ENCODE measurements at regions not wholly inside any gene's neighbourhood (a gene's known extent, or its start where the extent isn't known, plus 50 kb on each side); places are given as distances from the start of the nearest gene placed in this dataset.

DNA sequence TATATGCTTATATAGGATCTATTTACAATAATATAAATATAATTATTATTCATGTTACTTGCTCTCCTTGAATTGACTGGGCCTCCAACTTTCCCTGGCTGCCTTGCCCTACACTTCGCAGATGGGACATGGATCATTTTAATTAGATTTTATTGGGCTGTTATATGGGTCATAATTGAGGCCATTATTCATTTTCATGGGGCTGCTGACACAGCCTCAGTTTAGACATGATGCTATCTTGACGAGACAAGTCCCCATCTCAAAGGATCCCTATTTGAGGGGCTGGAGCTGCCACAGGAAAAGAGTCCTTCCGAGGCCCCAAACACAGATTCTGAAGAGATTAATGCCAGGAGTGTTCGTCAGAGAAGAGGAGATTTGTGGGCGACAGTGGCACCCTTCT lies 170.4 kb downstream of the DHX35 start:
- ChIA-PET CTCF (no interaction called here), POLR2A (no interaction called here)

DNA sequence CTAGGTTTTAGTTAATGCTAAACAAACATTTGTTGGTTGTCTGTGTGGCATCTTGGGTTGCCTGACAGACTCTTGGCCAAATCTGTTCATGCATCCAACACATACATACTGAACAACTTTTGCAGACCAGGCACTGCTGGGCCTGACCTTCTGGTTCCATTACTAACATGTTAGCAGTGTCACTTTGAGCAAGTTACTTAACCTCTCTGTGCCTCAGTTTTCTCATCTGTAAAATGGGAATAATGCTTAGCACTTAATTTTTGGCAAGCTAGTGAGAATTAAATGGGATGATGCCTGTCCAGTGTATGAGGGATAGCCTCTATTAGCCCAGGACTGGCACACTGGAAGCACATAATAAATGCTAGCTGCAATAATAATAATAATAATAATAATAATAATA lies 169.9 kb downstream of the DHX35 start:
- CTCF ChIA-PET, result no interaction called here
- POLR2A ChIA-PET, result no interaction called here

DNA sequence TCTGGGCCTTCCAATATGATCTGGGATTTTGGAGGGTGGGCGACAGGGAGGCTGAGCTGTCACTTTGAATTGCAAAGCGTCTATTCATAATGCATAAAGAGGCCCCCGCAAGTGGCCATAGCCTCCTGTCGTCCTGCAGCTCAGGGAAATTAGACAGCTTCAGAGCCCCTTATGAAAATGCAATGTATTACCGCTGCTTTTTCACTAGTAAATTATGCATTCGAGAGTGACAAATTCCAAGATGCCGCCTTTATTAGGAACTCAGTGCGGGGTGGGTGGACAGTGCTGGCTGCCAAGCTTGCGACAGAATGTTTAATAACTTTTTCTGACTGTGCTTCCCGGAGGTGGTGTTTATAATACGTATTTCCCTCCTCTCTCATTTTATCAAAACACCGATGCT lies 168.5 kb downstream of the DHX35 start:
- POLR2A ChIA-PET, result no interaction called here
- CTCF ChIA-PET, result no interaction called here

DNA sequence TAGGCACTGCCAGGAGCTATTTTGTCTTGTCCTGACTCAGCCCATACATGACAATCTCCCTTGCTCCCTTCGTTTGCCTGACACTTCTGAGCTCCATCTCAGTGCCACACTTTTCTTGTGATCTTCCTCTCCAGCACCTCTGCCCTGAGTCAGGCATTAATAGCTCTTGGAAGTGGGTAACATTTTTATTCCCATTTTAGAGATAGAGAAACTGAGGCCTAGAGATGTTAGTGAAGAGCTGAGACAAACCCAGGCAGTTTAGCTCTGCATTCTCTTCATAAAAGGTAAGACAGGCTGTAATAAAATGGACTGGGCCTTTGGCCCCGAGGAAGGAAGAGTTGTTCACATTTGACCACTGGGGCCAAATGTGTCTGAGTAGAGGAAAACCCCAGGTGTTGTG lies 167.4 kb downstream of the DHX35 start:
- ChIA-PET CTCF (no interaction called here), POLR2A (no interaction called here)

DNA sequence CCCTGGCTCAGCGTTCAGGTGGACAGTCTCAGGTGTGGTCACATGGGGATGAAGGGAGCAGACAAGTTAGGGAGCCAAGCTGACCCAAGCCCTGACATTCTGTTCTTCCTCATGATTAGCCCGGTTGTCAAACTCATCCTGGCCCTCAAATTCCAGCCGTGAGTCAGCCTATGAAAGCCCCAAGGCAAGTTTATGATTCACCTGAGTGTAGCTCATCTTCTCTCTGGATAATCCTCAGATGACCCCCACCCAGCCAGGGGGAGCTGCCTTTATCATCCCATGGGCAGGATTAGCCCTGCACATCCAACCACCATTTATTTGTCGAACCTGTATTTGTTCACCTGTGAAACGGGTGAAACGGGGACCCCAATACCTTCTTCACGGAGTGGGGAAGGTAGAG lies 161.9 kb downstream of the DHX35 start:
- ChIA-PET CTCF (interaction anchor here (1.5 kb wide), 1 partner anchor 16 kb away, joined by 3 read pairs; no protein-coding TSS in a partner anchor), POLR2A (no interaction called here)

DNA sequence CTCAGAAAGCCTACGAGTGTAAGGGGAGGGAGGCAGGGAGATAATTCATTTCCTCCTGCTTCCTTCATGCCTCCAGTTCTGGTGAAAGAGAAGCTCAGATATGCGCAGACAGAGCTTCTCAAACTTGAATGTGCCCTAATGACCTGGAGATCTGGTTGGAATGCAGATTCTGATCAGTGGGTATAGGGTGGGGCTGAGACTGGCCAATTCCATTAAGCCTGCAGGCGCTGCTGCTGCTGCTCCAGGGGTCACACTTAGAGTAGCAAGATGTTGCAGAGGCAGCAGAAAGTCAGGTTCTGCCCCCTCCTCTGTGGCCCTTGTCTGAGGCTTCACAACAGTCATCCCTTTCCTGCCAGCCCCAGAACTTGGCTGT lies 161.0 kb downstream of the DHX35 start:
- ChIA-PET CTCF (interaction anchor here (1.5 kb wide), 1 partner anchor 15 kb away, joined by 3 read pairs; no protein-coding TSS in a partner anchor), POLR2A (no interaction called here)

DNA sequence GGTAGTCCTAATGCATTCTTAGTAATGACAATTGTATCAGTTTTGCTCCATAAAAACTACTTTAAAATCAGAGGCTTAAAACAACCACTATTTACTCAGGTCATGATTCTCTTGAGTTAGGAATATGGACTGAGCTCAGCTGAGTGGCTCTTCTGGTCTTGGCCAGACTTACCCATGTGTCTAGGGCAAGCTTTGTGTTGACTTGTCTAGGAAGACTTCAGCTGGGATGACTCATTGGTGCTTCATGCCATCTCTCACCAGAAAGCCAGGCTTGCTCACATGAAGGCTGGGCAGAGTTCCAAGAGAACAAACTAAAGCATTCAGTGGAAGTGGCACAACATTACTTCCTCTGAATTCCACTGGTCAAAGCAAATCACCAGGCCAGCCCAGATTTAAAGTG lies 155.3 kb downstream of the DHX35 start:
- POLR2A ChIA-PET, result no interaction called here

DNA sequence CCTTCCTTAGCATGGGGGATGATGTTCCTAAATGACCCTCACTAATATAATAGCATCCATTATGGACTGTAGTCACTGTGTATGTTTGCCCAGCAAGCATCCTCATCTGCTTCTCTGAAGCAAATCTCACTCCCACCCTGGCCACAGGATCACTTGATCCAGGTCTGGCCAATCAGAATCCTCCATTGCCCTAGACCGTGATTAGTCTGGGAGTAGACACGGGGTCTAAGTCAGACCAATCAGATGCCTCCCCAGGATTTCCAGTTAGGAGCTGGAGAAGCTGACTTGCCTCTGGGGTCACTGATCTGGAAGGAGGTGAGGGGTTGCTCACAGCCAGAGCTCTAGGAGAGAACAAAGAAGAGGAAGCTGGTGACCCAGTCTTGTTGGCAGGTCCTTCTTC lies 153.9 kb downstream of the DHX35 start:
- POLR2A ChIA-PET, result no interaction called here
- CTCF ChIA-PET, result no interaction called here

More for the DNA sequence above, 155.3 kb downstream of the DHX35 start:
- CTCF ChIA-PET, result interaction anchor here (0.7 kb wide), 1 partner anchor 19 kb away, joined by 4 read pairs; no protein-coding TSS in a partner anchor

DNA sequence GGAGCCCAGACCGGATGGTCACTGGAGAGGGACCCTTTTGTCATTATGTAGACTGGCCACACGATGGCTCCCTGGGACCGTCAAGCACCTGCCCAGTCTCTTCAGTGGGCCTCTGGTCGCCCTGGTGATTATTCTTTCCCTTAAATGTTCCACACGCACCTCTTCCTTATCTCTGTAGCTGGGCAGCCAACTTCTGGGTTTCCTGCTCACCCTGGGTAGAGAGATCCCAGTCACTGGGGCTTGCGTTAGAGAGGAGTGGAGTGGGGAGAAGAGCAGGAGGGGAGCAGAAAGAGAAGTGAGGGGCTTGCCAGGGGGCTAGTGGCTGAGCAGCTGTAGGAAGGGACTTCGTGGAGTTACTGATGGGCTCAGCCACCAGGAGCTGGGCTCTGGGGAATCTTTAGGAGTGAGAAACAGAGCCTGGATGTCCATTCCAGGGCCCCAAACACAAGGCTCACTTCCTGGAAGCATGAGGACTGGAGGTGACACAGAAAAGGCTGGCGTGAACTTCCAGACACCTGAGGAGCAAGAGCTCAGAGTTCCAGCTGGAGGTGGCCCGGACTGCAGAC lies 150.1 kb downstream of the DHX35 start:
- POLR2A ChIA-PET, result no interaction called here

DNA sequence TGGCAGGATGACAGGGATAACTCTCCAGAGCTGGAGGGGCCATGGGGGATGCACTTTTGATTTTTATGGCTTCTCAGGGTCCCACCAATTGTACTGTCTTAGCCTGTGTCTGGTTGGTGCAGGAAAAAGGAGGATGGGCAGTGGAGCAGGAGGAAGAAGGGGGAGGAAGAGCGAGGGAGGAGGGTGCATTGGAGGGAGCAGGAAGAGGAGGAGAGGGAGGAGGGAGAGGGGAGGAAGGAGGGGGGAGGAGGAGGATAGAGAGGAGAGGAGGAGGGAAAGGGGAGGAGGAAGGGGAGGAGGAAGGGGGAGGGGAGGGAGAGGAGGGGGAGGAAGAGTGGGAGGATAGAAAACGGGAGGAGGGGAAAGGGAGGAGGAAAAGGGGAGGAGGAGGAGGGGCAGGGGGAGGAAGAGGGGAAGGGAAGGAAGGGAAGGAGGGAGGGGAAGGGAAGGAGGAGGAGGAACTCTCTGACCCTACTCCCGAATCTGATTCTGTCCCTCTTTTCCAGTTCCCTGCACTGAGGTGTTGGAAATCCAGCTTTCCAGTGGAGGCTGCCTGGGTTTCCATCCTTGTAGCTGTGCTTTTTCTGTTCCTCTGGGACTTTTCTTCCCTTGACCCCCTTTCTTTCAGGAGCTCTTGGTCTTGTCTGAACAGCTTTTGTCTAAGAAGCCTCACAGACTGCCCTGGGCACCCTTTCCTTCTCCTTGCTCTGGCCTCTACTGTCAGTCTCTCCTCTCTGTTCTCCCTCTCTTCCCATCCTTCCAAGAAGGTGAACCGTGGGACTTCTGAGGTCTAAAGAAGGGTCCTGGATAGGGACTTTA lies 149.4 kb downstream of the DHX35 start:
- CTCF ChIA-PET, result no interaction called here
- POLR2A ChIA-PET, result no interaction called here

More for the DNA sequence above, 150.1 kb downstream of the DHX35 start:
- CTCF ChIA-PET, result no interaction called here

DNA sequence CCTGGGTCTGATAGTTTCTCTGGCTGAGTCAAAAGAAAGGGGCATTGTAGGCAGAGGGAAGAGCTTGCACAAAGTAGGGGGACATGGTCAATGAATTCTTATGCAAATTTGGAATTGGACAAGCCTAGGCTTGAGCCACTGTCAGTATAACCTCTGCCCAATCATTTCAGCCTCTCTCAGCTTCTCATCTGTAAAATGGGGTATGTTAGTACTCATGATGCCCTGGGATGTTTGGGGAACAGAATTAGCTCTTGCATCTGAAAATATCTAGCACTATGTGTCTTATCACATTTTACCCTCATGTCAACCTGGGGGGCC lies 148.6 kb downstream of the DHX35 start:
- POLR2A ChIA-PET, result no interaction called here
- CTCF ChIA-PET, result no interaction called here

DNA sequence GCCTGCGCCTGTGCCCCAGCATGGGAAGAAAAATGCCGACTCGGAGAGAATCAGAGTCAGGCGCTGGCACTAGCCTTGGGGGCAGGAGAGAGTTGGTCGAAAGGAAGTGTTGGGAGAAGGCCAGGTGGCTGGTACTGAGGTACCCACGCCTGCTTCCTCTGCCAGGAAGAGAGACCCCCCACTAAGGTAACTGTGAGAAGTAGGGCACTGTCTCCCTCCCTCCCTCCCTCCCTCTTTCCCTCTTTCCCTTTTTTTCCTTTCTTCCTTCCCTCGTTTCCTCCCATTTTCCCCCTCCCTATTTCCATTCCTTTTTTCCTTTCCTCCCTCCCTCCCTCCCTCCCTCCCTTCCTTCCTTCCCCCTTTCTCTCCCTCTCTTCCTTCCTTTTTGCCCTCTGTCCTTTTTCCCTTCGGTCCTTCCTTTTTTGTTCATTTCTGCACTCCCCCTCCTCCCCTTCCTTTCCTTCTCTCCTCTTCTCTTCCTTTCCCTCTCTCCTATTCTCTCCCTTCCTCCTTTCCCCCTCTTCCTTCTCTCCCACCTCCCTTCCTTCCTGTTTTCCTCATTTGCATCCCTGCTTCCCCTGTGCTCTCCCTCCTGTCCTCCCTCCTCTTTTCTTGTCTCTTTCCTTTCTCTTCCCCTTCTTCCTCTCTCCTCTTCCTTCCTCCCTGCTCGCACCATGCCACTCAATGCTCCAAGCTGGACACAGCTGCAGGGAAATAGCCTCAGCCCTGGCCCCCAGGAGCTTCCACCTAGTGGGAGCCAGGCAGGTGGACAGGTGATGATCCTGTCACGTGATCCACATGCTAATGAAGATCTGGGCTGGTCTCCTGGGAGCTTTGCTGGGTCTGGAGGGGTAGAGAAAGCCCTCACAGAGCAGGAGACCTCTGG lies 148.0 kb downstream of the DHX35 start:
- POLR2A ChIA-PET, result no interaction called here
- CTCF ChIA-PET, result no interaction called here

DNA sequence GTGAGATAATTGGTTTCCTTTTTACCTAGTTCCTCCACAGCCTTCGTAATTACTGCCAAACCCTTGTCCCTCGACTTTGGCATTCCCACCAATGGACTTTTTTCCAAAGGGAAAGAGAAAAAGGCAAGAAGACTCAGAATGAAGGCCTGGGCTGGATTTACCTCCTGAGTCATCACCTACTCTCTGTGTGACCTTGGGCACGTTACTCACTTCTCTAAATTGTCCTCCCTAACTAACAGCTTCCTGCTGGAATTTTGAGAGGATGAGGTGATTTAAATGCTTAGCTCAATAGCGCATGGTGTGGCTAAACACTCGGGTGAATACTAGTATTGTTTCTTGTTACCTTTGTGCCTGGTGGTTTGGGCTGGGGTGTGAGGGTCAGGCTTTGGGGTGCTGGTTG lies 146.6 kb downstream of the DHX35 start:
- ChIA-PET CTCF (no interaction called here), POLR2A (no interaction called here)

DNA sequence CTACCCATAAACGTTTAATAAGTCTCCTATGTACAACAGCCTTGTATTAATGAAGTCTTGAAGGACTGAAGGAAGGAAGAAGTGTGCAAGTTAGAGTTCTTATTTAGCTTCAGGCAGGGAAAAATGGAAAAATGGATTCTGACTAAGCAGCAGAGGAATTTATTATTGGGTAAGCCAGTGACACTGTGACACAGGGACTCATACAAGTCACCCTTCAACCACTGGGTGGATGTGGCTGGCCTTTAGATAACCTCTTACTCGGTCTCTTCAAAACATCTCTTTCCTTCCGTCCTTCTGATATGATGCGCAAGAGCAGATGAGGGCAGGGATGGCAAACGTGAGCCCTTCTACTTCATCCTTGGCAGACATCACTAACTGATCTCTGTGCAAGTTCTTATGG lies 145.6 kb downstream of the DHX35 start:
- ChIA-PET CTCF (interaction anchor here (1.0 kb wide), 1 partner anchor 15 kb away, joined by 3 read pairs; no protein-coding TSS in a partner anchor), POLR2A (no interaction called here)

DNA sequence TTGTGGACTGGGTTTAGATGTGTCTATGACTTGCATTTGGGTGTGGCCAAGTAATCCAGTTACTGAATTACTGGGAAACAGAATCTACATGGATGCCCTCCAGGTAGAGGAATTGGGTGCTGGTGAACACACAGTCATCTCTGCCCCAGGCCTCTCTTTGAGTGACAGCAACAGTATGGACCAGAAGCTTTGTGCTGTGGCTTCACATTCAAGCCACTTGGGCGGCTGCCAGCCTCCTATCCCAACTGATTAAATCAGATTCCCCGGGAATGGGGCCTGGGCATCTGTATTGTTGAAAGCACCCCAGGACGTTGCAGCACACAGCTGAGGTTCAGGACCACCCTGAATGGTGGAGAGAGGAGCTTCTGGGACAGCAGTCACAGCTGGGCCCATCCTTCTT lies 144.6 kb downstream of the DHX35 start:
- POLR2A ChIA-PET, result no interaction called here
- CTCF ChIA-PET, result no interaction called here

DNA sequence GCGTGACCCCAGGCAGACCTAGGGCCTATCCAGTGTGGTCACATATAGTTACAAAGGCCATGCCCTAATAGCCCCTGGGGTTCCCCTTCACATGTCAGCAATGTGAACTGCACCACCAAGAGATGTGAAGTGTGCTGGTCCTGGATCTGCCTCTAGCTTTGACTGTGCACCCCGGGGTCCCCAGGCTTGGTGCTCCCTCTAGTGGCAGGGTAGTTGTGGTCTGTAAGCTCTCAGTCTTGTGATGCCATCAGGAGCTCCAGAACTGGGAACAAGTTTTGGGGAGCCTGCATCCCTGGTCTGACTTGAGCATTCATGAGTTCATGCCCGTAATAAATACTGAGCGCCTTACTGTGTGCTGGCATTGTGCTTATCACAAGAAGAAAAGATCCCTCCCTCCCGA lies 143.4 kb downstream of the DHX35 start:
- ChIA-PET CTCF (no interaction called here), POLR2A (no interaction called here)

DNA sequence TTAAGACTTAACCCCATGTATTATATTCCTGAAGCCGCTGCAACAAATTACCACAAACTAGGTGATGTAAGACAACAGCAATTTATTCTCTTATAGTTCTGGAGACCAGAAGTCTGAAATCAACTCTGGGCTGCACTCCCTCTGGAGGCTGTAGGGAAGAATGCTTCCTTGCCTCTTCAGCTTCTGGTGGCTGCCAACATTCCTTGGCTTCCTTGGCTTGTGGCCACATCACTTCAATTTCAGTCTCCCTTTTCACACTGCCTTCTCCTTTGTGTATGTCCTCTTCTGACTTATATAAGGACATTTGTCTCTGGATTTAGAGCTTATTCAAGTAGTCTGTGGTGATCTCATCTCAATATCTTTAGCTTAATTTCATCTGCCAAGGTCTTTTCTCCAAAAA lies 141.6 kb downstream of the DHX35 start:
- POLR2A ChIA-PET, result no interaction called here
- CTCF ChIA-PET, result no interaction called here

DNA sequence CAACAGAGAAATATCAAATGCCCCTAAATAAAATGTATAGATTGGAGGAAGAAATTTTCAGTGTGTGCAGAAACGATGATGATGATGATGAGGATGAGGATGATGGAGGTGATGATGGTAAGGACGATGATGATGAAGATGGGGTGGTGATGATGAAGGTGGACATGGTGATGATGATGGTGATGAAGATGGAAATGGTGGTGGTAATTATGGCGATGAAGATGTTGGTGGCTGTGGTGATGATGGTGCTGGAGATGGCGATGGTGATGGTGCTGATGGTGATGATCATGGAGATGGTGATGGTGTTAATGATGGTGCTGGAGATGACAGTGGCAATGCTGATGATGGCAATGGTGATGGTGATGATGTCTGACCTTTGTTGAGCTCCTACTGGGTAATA lies 141.2 kb downstream of the DHX35 start:
- CTCF ChIA-PET, result no interaction called here
- POLR2A ChIA-PET, result no interaction called here

DNA sequence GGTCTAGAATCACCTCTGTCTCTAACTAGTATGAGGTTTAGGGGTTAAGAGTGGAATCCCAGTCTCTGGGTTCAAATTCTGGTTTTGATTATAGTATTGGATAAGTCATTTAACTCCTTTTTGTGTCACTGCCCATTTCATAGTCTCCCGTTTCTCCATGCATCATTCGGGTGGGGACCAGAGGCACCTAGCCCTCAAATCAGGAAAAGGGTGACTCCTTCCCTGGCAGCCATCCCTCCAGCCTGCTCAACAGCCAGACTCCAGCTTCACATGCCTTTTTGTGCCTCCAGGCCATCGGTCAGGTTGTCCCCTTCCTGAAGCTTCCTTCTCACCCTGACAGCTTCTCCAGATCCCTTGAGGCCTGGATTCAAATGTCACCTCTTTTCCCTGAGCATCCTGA lies 139.8 kb downstream of the DHX35 start:
- CTCF ChIA-PET, result no interaction called here

DNA sequence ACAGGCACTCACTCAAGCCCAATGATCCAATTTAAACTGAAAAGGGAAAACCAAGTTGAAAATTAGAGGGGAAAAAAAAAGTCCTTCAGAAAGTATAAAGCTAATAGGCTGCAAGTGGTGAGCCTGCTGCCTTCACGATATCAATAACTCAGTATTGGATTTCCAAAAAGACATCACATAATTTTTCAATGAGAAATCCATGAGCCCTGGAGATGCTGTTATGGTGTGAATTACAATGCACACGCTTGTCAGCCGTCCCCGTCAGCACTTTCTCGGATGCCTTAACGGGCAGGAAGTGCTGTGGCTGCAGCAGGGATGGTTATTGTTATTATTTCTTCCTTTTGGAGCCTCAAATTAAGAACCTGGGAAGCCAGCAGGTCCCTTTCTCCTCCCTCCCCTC lies 138.5 kb downstream of the DHX35 start:
- CTCF ChIA-PET, result no interaction called here
- POLR2A ChIA-PET, result interaction anchor here (0.6 kb wide), 1 partner anchor 24 kb away, joined by 3 read pairs; no protein-coding TSS in a partner anchor

More for the DNA sequence above, 139.8 kb downstream of the DHX35 start:
- POLR2A ChIA-PET, result no interaction called here

DNA sequence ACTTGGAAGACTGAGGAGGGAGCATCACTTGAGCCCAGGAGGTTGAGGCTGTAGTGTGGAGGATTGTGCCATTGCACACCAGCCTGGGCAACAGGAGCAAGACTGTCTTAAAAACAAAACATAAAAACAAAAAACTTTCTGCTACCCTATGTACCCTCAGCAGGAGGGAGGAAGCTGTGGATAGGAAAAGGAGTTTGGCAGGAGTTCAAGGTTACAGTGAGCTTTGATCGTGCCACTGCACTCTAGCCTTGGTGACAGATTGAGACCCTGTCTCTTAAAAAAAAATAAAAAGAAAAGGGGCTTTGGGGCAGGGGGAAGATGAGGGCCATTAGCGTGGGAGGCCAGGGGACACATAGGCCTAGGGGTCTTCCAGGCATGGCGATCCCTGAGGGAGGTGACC lies 135.7 kb downstream of the DHX35 start:
- ChIA-PET POLR2A (no interaction called here), CTCF (no interaction called here)
